ENCODE measurements at regions not wholly inside any gene's neighbourhood (a gene's known extent, or its start where the extent isn't known, plus 50 kb on each side); places are given as distances from the start of the nearest gene placed in this dataset.

DNA sequence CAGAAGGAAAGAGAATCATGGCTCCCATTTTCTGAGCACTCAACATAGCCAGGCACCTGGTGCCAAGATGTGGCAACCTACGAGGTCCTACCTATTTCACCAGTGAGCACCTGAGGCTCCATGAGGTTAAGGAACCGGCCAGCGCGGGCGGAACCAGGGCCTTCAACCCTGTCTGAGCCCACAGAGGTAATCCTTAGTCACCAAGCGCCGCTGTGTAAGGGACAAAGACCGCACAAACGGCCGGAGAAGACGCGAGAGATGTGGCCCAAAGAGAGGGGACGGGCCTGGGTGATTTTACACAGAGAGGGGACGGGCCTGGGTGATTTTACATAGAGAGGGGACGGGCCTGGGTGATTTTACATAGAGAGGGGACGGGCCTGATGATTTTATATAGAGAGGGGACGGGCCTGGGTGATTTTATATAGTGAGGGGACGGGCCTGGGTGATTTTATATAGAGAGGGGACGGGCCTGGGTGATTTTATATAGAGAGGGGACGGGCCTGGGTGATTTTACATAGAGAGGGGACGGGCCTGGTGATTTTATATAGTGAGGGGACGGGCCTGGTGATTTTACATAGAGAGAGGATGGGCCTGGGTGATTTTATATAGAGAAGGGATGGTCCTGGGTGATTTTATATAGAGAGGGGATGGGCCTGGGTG, 114.2 kb downstream of the SMIM20 start:
- TF ChIP-seq RAD21 (IDR thresholded peaks at IDR 0.05; ENCODE audit: low read depth), result no peak
- TF ChIP-seq, protein P1, sequence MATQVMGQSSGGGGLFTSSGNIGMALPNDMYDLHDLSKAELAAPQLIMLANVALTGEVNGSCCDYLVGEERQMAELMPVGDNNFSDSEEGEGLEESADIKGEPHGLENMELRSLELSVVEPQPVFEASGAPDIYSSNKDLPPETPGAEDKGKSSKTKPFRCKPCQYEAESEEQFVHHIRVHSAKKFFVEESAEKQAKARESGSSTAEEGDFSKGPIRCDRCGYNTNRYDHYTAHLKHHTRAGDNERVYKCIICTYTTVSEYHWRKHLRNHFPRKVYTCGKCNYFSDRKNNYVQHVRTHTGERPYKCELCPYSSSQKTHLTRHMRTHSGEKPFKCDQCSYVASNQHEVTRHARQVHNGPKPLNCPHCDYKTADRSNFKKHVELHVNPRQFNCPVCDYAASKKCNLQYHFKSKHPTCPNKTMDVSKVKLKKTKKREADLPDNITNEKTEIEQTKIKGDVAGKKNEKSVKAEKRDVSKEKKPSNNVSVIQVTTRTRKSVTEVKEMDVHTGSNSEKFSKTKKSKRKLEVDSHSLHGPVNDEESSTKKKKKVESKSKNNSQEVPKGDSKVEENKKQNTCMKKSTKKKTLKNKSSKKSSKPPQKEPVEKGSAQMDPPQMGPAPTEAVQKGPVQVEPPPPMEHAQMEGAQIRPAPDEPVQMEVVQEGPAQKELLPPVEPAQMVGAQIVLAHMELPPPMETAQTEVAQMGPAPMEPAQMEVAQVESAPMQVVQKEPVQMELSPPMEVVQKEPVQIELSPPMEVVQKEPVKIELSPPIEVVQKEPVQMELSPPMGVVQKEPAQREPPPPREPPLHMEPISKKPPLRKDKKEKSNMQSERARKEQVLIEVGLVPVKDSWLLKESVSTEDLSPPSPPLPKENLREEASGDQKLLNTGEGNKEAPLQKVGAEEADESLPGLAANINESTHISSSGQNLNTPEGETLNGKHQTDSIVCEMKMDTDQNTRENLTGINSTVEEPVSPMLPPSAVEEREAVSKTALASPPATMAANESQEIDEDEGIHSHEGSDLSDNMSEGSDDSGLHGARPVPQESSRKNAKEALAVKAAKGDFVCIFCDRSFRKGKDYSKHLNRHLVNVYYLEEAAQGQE (IDR thresholded peaks at IDR 0.05; ENCODE audit: low read depth), result no peak
- TF ChIP-seq TEAD4 (IDR thresholded peaks at IDR 0.05), result no peak
- no peak for TF ChIP-seq ZBTB7A (IDR thresholded peaks at IDR 0.05; ENCODE audit: low read depth)
- TF ChIP-seq NFIC (IDR thresholded peaks at IDR 0.05), result no peak
- no peak for TF ChIP-seq TCF12 (IDR thresholded peaks at IDR 0.05; ENCODE audit: low read depth)
- no peak for TF ChIP-seq EP300 (IDR thresholded peaks at IDR 0.05; ENCODE audit: borderline replicate concordance)
- TF ChIP-seq, protein P2, sequence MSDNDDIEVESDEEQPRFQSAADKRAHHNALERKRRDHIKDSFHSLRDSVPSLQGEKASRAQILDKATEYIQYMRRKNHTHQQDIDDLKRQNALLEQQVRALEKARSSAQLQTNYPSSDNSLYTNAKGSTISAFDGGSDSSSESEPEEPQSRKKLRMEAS (IDR thresholded peaks at IDR 0.05), result no peak
- TF ChIP-seq YY1 (IDR thresholded peaks at IDR 0.05; ENCODE audit: low read depth), result no peak
- no peak for TF ChIP-seq CREB1 (IDR thresholded peaks at IDR 0.05; ENCODE audit: low read depth)
- TF ChIP-seq, protein P3, sequence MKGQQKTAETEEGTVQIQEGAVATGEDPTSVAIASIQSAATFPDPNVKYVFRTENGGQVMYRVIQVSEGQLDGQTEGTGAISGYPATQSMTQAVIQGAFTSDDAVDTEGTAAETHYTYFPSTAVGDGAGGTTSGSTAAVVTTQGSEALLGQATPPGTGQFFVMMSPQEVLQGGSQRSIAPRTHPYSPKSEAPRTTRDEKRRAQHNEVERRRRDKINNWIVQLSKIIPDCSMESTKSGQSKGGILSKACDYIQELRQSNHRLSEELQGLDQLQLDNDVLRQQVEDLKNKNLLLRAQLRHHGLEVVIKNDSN (IDR thresholded peaks at IDR 0.05), result no peak

DNA sequence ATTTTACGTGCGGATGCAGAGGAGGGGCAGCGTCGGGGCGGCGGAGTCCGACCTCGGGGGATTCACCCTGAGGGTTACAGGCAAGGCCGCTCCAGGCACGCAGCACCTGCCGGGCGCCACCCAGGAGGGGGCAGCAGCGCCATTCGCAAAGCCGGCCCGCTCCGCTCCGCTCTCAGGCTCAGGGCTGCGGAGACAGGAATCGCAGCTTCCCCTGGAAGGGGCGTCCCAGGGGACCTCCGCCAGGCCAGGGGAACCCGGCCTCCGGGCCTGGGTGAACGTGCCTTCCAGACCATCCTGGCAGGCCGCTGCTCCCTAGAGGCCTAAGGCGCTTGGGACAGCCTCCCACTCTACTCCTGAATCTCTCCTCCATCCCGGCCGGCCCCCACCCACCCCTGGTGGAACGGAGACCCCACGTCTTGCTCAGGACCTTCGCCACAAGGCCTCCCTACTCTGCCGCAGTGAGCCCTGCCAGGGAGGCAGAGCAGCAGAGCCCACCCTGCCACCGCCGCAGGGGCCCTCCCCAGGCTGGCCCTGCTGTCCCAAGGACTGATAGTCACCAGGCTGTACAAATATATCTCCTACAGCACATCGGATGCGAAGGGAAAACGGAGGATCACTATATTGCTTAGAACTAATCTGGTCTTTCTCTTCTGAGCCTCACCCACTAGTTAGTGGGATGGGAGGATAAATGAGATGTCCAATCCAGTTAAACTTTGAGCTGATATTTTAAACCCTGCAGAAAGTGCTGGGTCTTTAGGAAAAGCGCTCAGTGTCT, 115.0 kb downstream of the SMIM20 start:
- TF ChIP-seq, protein P1 (IDR thresholded peaks at IDR 0.05; ENCODE audit: low read depth), result no peak
- TF ChIP-seq RAD21 (IDR thresholded peaks at IDR 0.05; ENCODE audit: low read depth) (peak; percentile 53; the same call in 1 of the 2 replicates), ZBTB7A (IDR thresholded peaks at IDR 0.05; ENCODE audit: low read depth) (no peak)

DNA sequence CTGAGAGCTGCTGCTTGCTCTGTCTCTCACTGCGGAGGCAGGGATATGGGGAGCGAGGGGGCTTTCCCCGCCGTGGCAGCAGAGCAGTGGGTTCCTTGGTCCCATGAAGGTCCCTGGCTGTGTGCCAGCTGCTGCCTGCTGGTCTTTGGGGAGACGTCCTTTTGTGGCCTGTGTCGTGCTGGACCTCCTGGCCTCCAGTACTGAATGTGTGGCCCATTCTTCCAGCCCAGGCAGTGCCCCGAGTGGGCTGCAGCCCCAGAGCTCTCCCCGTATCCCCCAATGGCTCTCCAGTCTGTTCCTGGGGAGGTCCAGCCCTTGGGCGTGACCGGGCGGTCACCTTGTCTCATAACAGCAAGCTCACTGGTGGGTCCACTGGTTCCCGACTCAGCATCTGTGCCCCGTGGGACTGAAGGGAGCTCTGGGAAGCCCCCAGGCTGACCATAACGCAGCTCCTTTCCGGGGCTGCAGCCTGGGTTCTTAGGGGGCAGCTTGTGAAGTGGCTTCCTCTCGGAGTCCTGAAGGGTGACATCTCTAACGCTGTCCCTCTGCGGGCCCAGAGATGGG, 115.6 kb downstream of the SMIM20 start:
- no peak for TF ChIP-seq EGR1 (IDR thresholded peaks at IDR 0.05)
- TF ChIP-seq, protein P2 (IDR thresholded peaks at IDR 0.05), result no peak
- no peak for TF ChIP-seq TCF12 (IDR thresholded peaks at IDR 0.05; ENCODE audit: low read depth)
- TF ChIP-seq FOXM1 (IDR thresholded peaks at IDR 0.05; ENCODE audit: borderline replicate concordance, low read depth), result no peak
- TF ChIP-seq RAD21 (IDR thresholded peaks at IDR 0.05; ENCODE audit: low read depth), result no peak
- no peak for TF ChIP-seq CEBPB (IDR thresholded peaks at IDR 0.05)
- TF ChIP-seq YY1 (IDR thresholded peaks at IDR 0.05; ENCODE audit: low read depth), result no peak
- TF ChIP-seq ZBTB7A (IDR thresholded peaks at IDR 0.05; ENCODE audit: low read depth), result no peak
- TF ChIP-seq TEAD4 (IDR thresholded peaks at IDR 0.05), result no peak
- TF ChIP-seq NFIC (IDR thresholded peaks at IDR 0.05), result no peak
- no peak for TF ChIP-seq TAF1 (IDR thresholded peaks at IDR 0.05; ENCODE audit: low read depth)
- TF ChIP-seq CREB1 (IDR thresholded peaks at IDR 0.05; ENCODE audit: low read depth), result no peak
- TF ChIP-seq, protein P3 (IDR thresholded peaks at IDR 0.05), result no peak
- TF ChIP-seq, protein P1 (IDR thresholded peaks at IDR 0.05; ENCODE audit: low read depth), result no peak
- no peak for TF ChIP-seq EP300 (IDR thresholded peaks at IDR 0.05; ENCODE audit: borderline replicate concordance)

DNA sequence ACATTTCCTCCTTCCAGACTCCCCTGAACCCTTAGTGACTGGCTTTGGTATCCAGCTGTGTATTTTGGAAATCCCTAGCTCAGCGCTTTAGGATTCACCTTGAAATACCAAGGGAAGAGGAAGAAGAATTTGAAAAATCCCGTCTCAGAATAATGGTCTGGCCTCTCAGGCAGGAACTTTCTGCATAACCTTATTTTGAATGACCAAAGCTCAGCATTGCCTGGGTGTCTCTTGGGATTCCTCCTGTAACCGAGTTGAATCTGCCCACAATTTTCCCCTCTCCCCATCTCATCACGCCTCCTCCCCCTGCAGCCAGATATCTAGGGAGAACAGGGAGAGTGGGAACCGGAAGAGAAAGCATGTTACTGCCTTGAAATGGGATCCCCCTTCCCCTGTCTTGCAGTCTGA, 116.2 kb downstream of the SMIM20 start:
- no peak for TF ChIP-seq TCF12 (IDR thresholded peaks at IDR 0.05; ENCODE audit: low read depth)
- TF ChIP-seq ZBTB7A (IDR thresholded peaks at IDR 0.05; ENCODE audit: low read depth), result no peak
- no peak for TF ChIP-seq TAF1 (IDR thresholded peaks at IDR 0.05; ENCODE audit: low read depth)
- no peak for TF ChIP-seq YY1 (IDR thresholded peaks at IDR 0.05; ENCODE audit: low read depth)
- no peak for TF ChIP-seq CREB1 (IDR thresholded peaks at IDR 0.05; ENCODE audit: low read depth)
